ENCODE measurements at regions not wholly inside any gene's neighbourhood (a gene's known extent, or its start where the extent isn't known, plus 50 kb on each side); places are given as distances from the start of the nearest gene placed in this dataset.

GRCh38 chrX:51215266-51215665, 117.4 kb upstream of the NUDT10 start:
- TF ChIP-seq, protein P1, sequence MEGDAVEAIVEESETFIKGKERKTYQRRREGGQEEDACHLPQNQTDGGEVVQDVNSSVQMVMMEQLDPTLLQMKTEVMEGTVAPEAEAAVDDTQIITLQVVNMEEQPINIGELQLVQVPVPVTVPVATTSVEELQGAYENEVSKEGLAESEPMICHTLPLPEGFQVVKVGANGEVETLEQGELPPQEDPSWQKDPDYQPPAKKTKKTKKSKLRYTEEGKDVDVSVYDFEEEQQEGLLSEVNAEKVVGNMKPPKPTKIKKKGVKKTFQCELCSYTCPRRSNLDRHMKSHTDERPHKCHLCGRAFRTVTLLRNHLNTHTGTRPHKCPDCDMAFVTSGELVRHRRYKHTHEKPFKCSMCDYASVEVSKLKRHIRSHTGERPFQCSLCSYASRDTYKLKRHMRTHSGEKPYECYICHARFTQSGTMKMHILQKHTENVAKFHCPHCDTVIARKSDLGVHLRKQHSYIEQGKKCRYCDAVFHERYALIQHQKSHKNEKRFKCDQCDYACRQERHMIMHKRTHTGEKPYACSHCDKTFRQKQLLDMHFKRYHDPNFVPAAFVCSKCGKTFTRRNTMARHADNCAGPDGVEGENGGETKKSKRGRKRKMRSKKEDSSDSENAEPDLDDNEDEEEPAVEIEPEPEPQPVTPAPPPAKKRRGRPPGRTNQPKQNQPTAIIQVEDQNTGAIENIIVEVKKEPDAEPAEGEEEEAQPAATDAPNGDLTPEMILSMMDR (IDR thresholded peaks at IDR 0.05): no peak
- TF ChIP-seq POLR2AphosphoS5 (IDR thresholded peaks at IDR 0.05) (no peak), POLR2A (IDR thresholded peaks at IDR 0.05) (no peak)

Measured in breast epithelium (tissue), 3 donors.